ENCODE measurements at regions not wholly inside any gene's neighbourhood (a gene's known extent, or its start where the extent isn't known, plus 50 kb on each side); places are given as distances from the start of the nearest gene placed in this dataset.

DNA sequence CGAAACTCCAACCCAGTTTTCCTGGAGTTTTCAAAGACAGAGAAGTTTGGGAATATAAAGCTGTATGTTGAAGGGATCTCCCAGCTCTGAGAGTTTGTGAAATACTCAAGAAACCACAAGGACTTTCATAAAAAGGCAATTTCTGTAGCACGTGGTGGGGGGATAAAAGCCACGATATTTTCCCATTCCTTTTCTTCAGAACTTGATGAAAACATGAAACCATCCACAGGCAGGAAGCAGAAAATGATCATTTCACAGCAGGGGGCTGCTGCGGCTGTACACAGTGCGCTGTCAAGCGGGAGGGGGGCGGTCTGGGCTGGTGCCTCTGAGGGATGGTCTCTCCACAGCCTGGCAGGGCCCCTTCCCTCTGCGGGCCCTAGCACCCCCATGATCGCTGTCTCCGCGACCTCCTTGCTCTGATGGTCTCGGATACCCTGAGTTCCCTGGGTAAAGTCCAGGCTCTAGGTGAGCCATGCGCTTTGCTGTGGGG, 423.2 kb downstream of the MN1 start:
- no peaks in the 10 kb centered on the region for H3K27me3 ChIP-seq (ENCODE audit: insufficient read depth, low read length)

DNA sequence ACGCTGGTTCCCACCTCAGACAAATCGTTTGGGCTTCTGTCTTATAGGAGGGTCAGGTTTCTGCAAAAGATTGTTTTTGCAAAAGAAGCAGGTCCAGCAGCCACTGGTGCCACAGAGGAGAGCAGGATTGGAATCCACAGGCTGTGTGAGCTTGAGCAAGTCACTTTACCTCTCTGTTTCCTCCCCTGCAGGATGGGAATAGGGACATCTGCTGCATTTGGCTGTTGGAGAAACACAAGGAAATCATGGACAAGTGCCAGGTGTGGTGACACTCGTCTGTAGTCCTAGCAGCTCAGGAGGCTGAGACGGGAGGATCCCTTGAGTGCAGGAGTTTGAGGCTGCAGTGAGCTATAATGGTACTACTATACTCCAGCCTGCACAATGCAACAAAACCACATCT, 422.6 kb downstream of the MN1 start:
- no peak overlapping the region for H2AFZ ChIP-seq (ENCODE audit: low read length, unreplicated experiment)
- H3K4me1 ChIP-seq (ENCODE audit: control insufficient read depth, insufficient read depth, low read length, unreplicated experiment), result no peaks in the 10 kb centered on the region
- no peaks in the 10 kb centered on the region for H3K27me3 ChIP-seq (ENCODE audit: insufficient read depth, low read length)
- no peaks in the 10 kb centered on the region for H3K36me3 ChIP-seq (ENCODE audit: insufficient read depth, low read length)
- no peak overlapping the region for H3K4me3 ChIP-seq (ENCODE audit: low read depth, low read length)
- H3K27ac ChIP-seq (ENCODE audit: low read depth, low read length), result no peak overlapping the region
- no peaks in the 10 kb centered on the region for H3K79me2 ChIP-seq (ENCODE audit: control insufficient read depth, insufficient read depth, low read length, unreplicated experiment)

More for the DNA sequence above, 423.2 kb downstream of the MN1 start:
- Histone ChIP-seq H3K27ac (ENCODE audit: low read depth, low read length) (no peak overlapping the region), H3K79me2 (ENCODE audit: control insufficient read depth, insufficient read depth, low read length, unreplicated experiment) (no peaks in the 10 kb centered on the region), H3K4me3 (ENCODE audit: low read depth, low read length) (no peak overlapping the region), H3K4me1 (ENCODE audit: control insufficient read depth, insufficient read depth, low read length, unreplicated experiment) (no peaks in the 10 kb centered on the region), H2AFZ (ENCODE audit: low read length, unreplicated experiment) (no peak overlapping the region), H3K36me3 (ENCODE audit: insufficient read depth, low read length) (no peaks in the 10 kb centered on the region)

DNA sequence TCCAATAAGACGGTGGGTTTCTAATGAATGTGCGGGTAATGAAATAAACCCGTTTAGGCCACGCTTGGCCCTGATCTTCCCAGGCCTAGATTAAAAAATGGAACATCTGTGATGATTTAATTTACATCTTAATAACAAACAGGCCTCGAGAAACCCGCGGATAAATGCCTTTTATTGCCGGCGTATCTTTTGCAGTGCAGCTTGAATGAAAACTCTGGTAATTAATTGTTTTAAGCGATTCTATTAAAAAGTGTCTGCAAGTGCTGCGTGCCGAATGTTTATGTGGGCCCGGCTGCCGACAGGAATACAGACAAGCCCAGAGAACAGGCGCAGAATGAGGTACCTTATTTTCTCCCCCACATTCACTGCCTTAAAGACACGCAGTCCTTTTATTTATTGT, 420.7 kb downstream of the MN1 start:
- Histone ChIP-seq H3K79me2 (ENCODE audit: control insufficient read depth, insufficient read depth, low read length, unreplicated experiment) (no peaks in the 10 kb centered on the region), H3K27me3 (ENCODE audit: insufficient read depth, low read length) (0 out of 2 replicates have a peak, but pooled peaks cover under 1% of the 10 kb centered on the region), H3K36me3 (ENCODE audit: insufficient read depth, low read length) (no peaks in the 10 kb centered on the region), H3K27ac (ENCODE audit: low read depth, low read length) (no peak overlapping the region), H2AFZ (ENCODE audit: low read length, unreplicated experiment) (no peak overlapping the region), H3K4me3 (ENCODE audit: low read depth, low read length) (no peak overlapping the region), H3K4me1 (ENCODE audit: control insufficient read depth, insufficient read depth, low read length, unreplicated experiment) (no peaks in the 10 kb centered on the region)

DNA sequence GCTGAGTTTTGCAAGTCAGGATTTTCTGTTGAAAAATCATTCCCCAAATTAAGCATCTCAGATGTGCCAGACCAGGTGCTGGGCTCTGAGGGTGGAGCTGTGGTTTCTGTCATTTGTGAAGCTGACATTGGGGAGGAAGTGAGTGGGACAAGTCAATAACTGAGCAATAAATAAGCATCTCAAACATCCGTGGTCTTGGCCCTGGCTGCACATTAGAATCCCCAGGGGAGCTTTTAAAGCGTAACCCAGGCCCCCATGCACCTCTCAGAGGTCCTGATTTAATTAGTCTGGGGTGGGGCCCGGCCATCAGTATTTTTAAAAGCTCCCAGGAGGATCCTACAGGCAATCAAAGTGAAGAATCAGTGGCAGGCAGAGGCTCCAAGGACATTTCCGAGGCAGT, 420.0 kb downstream of the MN1 start:
- Histone ChIP-seq H3K27me3 (ENCODE audit: insufficient read depth, low read length) (0 out of 2 replicates have a peak, but pooled peaks cover 3% of the 10 kb centered on the region), H3K36me3 (ENCODE audit: insufficient read depth, low read length) (no peaks in the 10 kb centered on the region), H3K4me3 (ENCODE audit: low read depth, low read length) (no peak overlapping the region), H3K27ac (ENCODE audit: low read depth, low read length) (no peak overlapping the region), H3K79me2 (ENCODE audit: control insufficient read depth, insufficient read depth, low read length, unreplicated experiment) (no peaks in the 10 kb centered on the region), H3K4me1 (ENCODE audit: control insufficient read depth, insufficient read depth, low read length, unreplicated experiment) (no peaks in the 10 kb centered on the region), H2AFZ (ENCODE audit: low read length, unreplicated experiment) (no peak overlapping the region)

GRCh38 chr22:27381960-27382742, 419.4 kb downstream of the MN1 start:
- Histone ChIP-seq H3K4me3 (ENCODE audit: low read depth, low read length) (no peak overlapping the region), H3K36me3 (ENCODE audit: insufficient read depth, low read length) (no peaks in the 10 kb centered on the region), H3K27me3 (ENCODE audit: insufficient read depth, low read length) (0 out of 2 replicates have a peak, but pooled peaks cover 3% of the 10 kb centered on the region)

DNA sequence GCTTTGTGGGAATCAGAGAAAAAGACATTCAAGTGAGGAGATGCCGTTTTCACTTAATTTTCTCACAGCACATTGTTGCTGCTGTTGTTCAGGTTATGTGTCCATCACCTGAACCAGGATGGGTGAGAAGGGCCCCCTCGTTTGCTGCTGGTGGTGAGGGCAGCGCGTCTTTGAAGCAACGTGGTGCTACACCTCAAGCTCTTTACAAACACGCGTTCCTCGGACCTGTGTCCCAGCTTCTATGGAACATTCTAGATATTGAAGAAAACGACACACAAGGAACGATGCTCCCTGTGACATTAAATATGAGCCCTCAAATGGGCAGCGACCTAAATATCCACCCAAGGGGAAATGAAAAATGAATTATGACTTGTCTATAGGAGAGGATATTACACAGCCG, 418.6 kb downstream of the MN1 start:
- Histone ChIP-seq H3K4me3 (ENCODE audit: low read depth, low read length) (no peak overlapping the region), H3K27me3 (ENCODE audit: insufficient read depth, low read length) (0 out of 2 replicates have a peak, but pooled peaks cover 3% of the 10 kb centered on the region), H2AFZ (ENCODE audit: low read length, unreplicated experiment) (no peak overlapping the region), H3K4me1 (ENCODE audit: control insufficient read depth, insufficient read depth, low read length, unreplicated experiment) (no peaks in the 10 kb centered on the region), H3K79me2 (ENCODE audit: control insufficient read depth, insufficient read depth, low read length, unreplicated experiment) (no peaks in the 10 kb centered on the region), H3K27ac (ENCODE audit: low read depth, low read length) (no peak overlapping the region), H3K36me3 (ENCODE audit: insufficient read depth, low read length) (no peaks in the 10 kb centered on the region)

More at GRCh38 chr22:27381960-27382742, 419.4 kb downstream of the MN1 start:
- Histone ChIP-seq H3K27ac (ENCODE audit: low read depth, low read length) (no peak overlapping the region), H3K79me2 (ENCODE audit: control insufficient read depth, insufficient read depth, low read length, unreplicated experiment) (no peaks in the 10 kb centered on the region), H3K4me1 (ENCODE audit: control insufficient read depth, insufficient read depth, low read length, unreplicated experiment) (no peaks in the 10 kb centered on the region), H2AFZ (ENCODE audit: low read length, unreplicated experiment) (no peak overlapping the region)

GRCh38 chr22:27383896-27384295, 417.7 kb downstream of the MN1 start:
- Histone ChIP-seq H3K36me3 (ENCODE audit: insufficient read depth, low read length) (no peaks in the 10 kb centered on the region), H3K79me2 (ENCODE audit: control insufficient read depth, insufficient read depth, low read length, unreplicated experiment) (no peaks in the 10 kb centered on the region), H2AFZ (ENCODE audit: low read length, unreplicated experiment) (no peak overlapping the region), H3K4me3 (ENCODE audit: low read depth, low read length) (no peak overlapping the region), H3K27ac (ENCODE audit: low read depth, low read length) (no peak overlapping the region), H3K27me3 (ENCODE audit: insufficient read depth, low read length) (peaks cover 6% of the 10 kb centered on the region; the same call in 1 of the 2 replicates), H3K4me1 (ENCODE audit: control insufficient read depth, insufficient read depth, low read length, unreplicated experiment) (no peaks in the 10 kb centered on the region)

DNA sequence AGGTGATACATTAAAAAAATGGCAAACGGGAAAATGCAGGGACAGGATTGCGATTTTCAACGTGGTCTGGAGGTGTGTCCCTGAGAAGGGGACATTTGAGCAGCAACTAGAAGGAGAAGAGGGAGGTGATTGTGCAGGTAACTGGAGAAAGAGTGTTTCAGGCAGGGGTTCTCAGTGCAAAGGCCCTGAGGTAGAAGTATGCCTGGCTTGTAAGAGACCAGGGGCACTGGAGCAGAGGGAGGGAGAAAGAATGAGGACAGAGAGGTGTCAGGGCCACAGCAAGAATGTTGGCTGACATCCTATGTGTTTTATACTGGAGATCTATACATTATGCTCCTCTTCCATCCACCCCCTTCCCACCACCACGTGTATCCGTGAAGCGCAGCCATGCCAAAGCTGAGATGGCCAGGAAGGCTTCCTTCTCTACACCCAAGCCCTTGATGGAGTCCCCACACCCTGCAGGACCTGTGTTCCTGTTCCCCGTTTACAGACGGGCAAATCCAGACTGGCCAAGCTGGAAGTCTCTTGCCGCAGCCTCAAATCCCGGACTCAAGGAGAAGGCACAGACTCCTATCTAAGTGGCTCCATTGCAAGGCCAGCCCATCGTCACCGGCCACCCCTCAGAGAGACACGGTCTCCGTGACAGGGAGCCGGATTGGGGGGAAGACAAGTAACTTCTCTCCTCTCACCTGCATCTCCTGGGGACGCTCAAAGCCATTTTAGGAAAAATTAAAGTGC, 416.1 kb downstream of the MN1 start:
- H3K27ac ChIP-seq (ENCODE audit: low read depth, low read length), result no peak overlapping the region
- H3K4me1 ChIP-seq (ENCODE audit: control insufficient read depth, insufficient read depth, low read length, unreplicated experiment), result no peaks in the 10 kb centered on the region
- H3K4me3 ChIP-seq (ENCODE audit: low read depth, low read length), result no peak overlapping the region
- no peaks in the 10 kb centered on the region for H3K36me3 ChIP-seq (ENCODE audit: insufficient read depth, low read length)
- peaks cover 11% of the 10 kb centered on the region; the same call in 1 of the 2 replicates for H3K27me3 ChIP-seq (ENCODE audit: insufficient read depth, low read length)
- no peak overlapping the region for H2AFZ ChIP-seq (ENCODE audit: low read length, unreplicated experiment)
- H3K79me2 ChIP-seq (ENCODE audit: control insufficient read depth, insufficient read depth, low read length, unreplicated experiment), result no peaks in the 10 kb centered on the region

- H3K27me3 ChIP-seq (ENCODE audit: insufficient read depth, low read length), result peaks cover 11% of the 10 kb centered on the region; the same call in 1 of the 2 replicates
- H3K4me1 ChIP-seq (ENCODE audit: control insufficient read depth, insufficient read depth, low read length, unreplicated experiment), result no peaks in the 10 kb centered on the region
- no peak overlapping the region for H3K27ac ChIP-seq (ENCODE audit: low read depth, low read length)
- H3K36me3 ChIP-seq (ENCODE audit: insufficient read depth, low read length), result no peaks in the 10 kb centered on the region
- H3K4me3 ChIP-seq (ENCODE audit: low read depth, low read length), result no peak overlapping the region
- H3K79me2 ChIP-seq (ENCODE audit: control insufficient read depth, insufficient read depth, low read length, unreplicated experiment), result no peaks in the 10 kb centered on the region
- no peak overlapping the region for H2AFZ ChIP-seq (ENCODE audit: low read length, unreplicated experiment)
Measured at GRCh38 chr22:27386186-27386585, 415.4 kb downstream of the MN1 start.

GRCh38 chr22:27387561-27387960, 414.0 kb downstream of the MN1 start:
- peaks cover 11% of the 10 kb centered on the region; the same call in 1 of the 2 replicates for H3K27me3 ChIP-seq (ENCODE audit: insufficient read depth, low read length)
- H3K4me1 ChIP-seq (ENCODE audit: control insufficient read depth, insufficient read depth, low read length, unreplicated experiment), result no peaks in the 10 kb centered on the region
- no peaks in the 10 kb centered on the region for H3K79me2 ChIP-seq (ENCODE audit: control insufficient read depth, insufficient read depth, low read length, unreplicated experiment)
- no peak overlapping the region for H3K27ac ChIP-seq (ENCODE audit: low read depth, low read length)
- H3K36me3 ChIP-seq (ENCODE audit: insufficient read depth, low read length), result no peaks in the 10 kb centered on the region
- H2AFZ ChIP-seq (ENCODE audit: low read length, unreplicated experiment), result no peak overlapping the region
- no peak overlapping the region for H3K4me3 ChIP-seq (ENCODE audit: low read depth, low read length)
